ENCODE measurements at regions not wholly inside any gene's neighbourhood (a gene's known extent, or its start where the extent isn't known, plus 50 kb on each side); places are given as distances from the start of the nearest gene placed in this dataset.

DNA sequence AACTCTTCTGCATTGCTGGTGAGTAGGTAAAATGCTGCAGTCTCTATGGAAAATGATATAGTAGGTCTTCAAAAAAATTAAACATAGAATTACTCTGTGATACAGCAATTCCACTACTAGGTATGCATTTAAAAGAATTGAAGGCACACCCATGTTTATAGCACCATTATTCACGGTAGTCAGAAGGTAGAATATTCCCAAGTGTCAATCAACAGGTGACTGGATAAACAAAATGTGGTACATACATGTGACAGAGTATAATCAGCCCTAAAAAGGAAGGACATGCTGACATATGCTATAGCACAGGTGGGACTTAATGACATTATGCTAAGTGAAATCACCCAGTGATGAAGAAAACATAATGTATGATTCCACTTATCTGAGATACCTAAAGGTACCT is 123.3 kb downstream of the CCER1 start:
- TF ChIP-seq, protein P1, sequence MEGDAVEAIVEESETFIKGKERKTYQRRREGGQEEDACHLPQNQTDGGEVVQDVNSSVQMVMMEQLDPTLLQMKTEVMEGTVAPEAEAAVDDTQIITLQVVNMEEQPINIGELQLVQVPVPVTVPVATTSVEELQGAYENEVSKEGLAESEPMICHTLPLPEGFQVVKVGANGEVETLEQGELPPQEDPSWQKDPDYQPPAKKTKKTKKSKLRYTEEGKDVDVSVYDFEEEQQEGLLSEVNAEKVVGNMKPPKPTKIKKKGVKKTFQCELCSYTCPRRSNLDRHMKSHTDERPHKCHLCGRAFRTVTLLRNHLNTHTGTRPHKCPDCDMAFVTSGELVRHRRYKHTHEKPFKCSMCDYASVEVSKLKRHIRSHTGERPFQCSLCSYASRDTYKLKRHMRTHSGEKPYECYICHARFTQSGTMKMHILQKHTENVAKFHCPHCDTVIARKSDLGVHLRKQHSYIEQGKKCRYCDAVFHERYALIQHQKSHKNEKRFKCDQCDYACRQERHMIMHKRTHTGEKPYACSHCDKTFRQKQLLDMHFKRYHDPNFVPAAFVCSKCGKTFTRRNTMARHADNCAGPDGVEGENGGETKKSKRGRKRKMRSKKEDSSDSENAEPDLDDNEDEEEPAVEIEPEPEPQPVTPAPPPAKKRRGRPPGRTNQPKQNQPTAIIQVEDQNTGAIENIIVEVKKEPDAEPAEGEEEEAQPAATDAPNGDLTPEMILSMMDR (IDR thresholded peaks at IDR 0.05): no peak
- Mint-ChIP-seq H3K9me3 (peaks cover 4% of the 10 kb centered on the region; the same call in 1 of the 2 replicates), H3K4me1 (ENCODE audit: low read depth) (no peaks in the 10 kb centered on the region), H3K27ac (no peak overlapping the region), H3K27me3 (ENCODE audit: insufficient read depth) (peaks cover 2% of the 10 kb centered on the region; the same call in 1 of the 2 replicates), H3K4me3 (no peak overlapping the region), H3K36me3 (ENCODE audit: low read depth) (no peaks in the 10 kb centered on the region)
- DNase-seq: no peak

DNA sequence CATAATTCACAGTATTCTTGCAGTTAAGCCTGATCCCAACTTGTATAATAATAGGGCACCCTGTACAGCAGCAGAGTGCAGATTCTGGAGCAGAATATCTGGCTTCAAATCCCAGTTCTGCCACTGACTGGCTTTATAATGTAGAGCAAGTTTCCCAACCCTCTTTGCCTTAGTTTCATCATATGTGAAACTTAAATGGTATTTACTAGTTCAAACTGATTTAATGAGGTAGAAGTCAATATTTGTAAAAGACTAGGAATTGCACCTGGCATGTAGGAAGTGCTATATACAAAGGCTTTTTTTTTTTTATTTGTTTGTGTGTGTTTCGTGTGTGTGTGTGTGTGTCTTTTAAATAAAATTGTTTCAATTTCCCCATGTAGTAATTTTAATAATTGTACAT is 125.9 kb downstream of the CCER1 start:
- H3K27me3 Mint-ChIP-seq (ENCODE audit: insufficient read depth): peaks cover 1% of the 10 kb centered on the region
- DNase-seq: no peak
- TF ChIP-seq, protein P1 (IDR thresholded peaks at IDR 0.05): no peak
- peaks cover 12% of the 10 kb centered on the region for H3K9me3 Mint-ChIP-seq
- H3K36me3 Mint-ChIP-seq (ENCODE audit: low read depth): no peaks in the 10 kb centered on the region
- no peaks in the 10 kb centered on the region for H3K4me1 Mint-ChIP-seq (ENCODE audit: low read depth)
- H3K27ac Mint-ChIP-seq: no peak overlapping the region
- H3K4me3 Mint-ChIP-seq: no peak overlapping the region

DNA sequence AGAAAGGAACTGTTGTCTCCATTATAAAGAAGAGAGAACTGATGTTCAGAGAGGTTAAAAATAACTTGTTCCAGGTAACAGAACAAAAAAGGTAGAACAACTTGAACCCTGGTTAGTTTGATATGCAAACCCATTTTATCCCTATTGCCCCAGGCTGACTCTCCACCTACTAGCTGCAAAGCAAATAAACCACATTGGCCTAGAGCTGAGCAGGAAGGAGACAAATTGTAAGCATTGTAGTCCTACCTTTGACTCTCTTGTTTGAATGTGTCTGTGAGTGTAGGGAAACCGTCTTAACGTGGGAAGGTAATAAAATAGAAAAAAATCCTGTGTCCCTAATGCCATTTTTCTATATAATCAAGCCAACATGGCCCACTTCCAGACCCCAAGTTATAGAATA is 126.4 kb downstream of the CCER1 start:
- no peak for DNase-seq
- no peaks in the 10 kb centered on the region for H3K4me1 Mint-ChIP-seq (ENCODE audit: low read depth)
- TF ChIP-seq, protein P1 (IDR thresholded peaks at IDR 0.05): no peak
- peaks cover 12% of the 10 kb centered on the region for H3K9me3 Mint-ChIP-seq
- peaks cover 1% of the 10 kb centered on the region for H3K27me3 Mint-ChIP-seq (ENCODE audit: insufficient read depth)
- no peaks in the 10 kb centered on the region for H3K36me3 Mint-ChIP-seq (ENCODE audit: low read depth)
- no peak overlapping the region for H3K27ac Mint-ChIP-seq
- H3K4me3 Mint-ChIP-seq: no peak overlapping the region

DNA sequence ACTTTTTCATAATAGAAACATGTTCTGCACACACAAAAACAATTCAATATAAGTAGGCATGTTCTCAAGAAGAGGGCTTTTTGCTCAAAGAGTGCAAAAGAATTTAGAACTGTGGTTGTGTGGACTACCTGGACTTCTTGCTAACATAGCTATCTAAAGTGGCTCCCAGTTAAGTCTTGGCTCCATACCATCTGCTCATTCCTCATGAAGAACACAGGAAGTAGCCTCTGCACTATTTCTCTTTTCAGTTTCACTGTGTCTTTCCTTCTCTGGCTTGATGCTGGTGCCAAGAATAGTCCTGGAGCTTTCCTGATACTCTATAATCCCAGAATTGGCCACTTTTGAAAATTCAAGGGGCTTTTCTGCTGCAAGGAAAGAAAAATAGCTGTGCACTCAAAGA is 127.4 kb downstream of the CCER1 start:
- no peak for DNase-seq
- Mint-ChIP-seq H3K27me3 (ENCODE audit: insufficient read depth) (no peaks in the 10 kb centered on the region; the same call in none of the 2 replicates), H3K4me1 (ENCODE audit: low read depth) (no peaks in the 10 kb centered on the region), H3K27ac (no peak overlapping the region), H3K9me3 (peaks cover 18% of the 10 kb centered on the region), H3K36me3 (ENCODE audit: low read depth) (no peaks in the 10 kb centered on the region), H3K4me3 (no peak overlapping the region)
- TF ChIP-seq, protein P1 (IDR thresholded peaks at IDR 0.05): no peak

DNA sequence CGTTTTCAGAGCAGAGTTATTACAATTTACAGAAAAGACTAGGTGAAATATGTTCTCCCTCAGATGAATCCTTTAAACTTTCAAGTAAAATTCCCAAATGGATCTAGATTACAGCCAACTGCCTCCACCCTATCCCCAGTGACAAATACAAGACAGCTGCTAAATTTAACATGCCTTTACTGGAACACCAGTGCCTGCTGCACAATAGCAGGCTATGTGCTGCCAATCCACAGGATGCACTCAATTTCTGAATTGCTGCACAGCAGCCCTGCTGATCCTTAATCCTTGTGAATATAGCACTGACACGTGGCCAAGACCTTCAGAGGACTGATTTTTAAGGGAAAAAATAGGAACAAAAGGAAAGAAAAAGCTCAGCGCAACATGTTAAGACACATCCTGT is 128.9 kb downstream of the CCER1 start:
- TF ChIP-seq, protein P1 (IDR thresholded peaks at IDR 0.05): no peak
- no peak for DNase-seq
- H3K4me1 Mint-ChIP-seq (ENCODE audit: low read depth): no peaks in the 10 kb centered on the region
- no peaks in the 10 kb centered on the region; the same call in none of the 2 replicates for H3K27me3 Mint-ChIP-seq (ENCODE audit: insufficient read depth)
- no peak overlapping the region for H3K4me3 Mint-ChIP-seq
- H3K27ac Mint-ChIP-seq: no peak overlapping the region
- peaks cover 21% of the 10 kb centered on the region for H3K9me3 Mint-ChIP-seq
- H3K36me3 Mint-ChIP-seq (ENCODE audit: low read depth): no peaks in the 10 kb centered on the region

DNA sequence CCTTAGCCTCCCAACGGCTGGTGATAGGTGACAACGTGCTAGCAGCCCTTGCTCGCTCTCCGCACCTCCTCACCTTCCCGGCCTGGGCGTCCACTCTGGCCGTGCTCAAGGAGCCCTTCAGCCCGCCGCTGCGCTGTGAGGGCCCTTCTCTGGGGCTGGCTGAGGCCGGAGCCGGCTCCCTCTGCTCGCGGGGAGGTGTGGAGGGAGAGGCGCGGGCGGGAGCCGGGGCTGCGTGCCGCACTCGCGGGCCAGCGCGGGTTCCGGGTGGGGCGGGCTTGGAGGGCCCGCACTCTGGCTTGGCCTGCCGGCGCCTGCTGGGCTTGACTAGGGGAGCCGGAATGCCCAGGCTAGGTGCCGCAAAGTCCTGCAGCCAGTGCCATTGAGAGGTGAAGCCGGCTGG is 131.1 kb downstream of the CCER1 start:
- Mint-ChIP-seq H3K4me1 (ENCODE audit: low read depth) (no peaks in the 10 kb centered on the region), H3K36me3 (ENCODE audit: low read depth) (no peaks in the 10 kb centered on the region), H3K4me3 (no peak overlapping the region), H3K9me3 (peaks cover 21% of the 10 kb centered on the region), H3K27me3 (ENCODE audit: insufficient read depth) (no peaks in the 10 kb centered on the region; the same call in none of the 2 replicates), H3K27ac (no peak overlapping the region)
- TF ChIP-seq, protein P1 (IDR thresholded peaks at IDR 0.05): no peak
- DNase-seq: no peak
